Posterior cingulate gyrus (tissue), 11 donors: ENCODE measurements at regions not wholly inside any gene's neighbourhood (a gene's known extent, or its start where the extent isn't known, plus 50 kb on each side); places are given as distances from the start of the nearest gene placed in this dataset.

Experiments used
- DNase-seq, 10 donors: peaks; one replicate each; pipeline versions ENCODE4 v3.0.0 to v3.0.0-alpha.2; 2020 to 2021; ENCODE audit warnings: mixed read lengths in 3 of 10
- intact Hi-C: fragments of 100-400 bp; cut with DNase I; formaldehyde crosslinking; loops from one replicate; pipeline ENCODE4 v1.15.1; 2023

- DNase-seq: no peak
- intact Hi-C loops: no loop called here
Observed at GRCh38 chr1:224563666-224564065, 52.5 kb upstream of the CNIH3 start.

- DNase-seq: no peak
- intact Hi-C loops: no loop called here
Observed at GRCh38 chr1:224564454-224565084, 51.5 kb upstream of the CNIH3 start.

GRCh38 chr1:224565186-224565585 is 50.9 kb upstream of the CNIH3 start:
- peak in 6 of 10 donors; percentile 16 to 89 (median 44) for DNase-seq
- intact Hi-C loops: no loop called here

- intact Hi-C loops: no loop called here
- no peak for DNase-seq
Observed at GRCh38 chr1:224565611-224566406, 50.3 kb upstream of the CNIH3 start.
